Calu3 (cell line): ENCODE measurements at regions not wholly inside any gene's neighbourhood (a gene's known extent, or its start where the extent isn't known, plus 50 kb on each side); places are given as distances from the start of the nearest gene placed in this dataset.

ENCODE experiments used
- BruUV-seq: library from RNA; stranded (reverse); fragments of 400-500 nt; replicated peaks from 2 replicates; lab custom pipeline; 2021; lab: Mats Ljungman, UMichigan
- CTCF ChIA-PET: fragments of 300-600 bp; sonication (Branson Sonifier 250); formaldehyde crosslinking; loops from one replicate; lab custom pipeline; 2022; ENCODE audit warnings: antibody characterized with exemption; lab: Charles Lee
- DNase-seq: peaks from one replicate; pipeline ENCODE4 v3.0.0; 2022
- H3K27ac Mint-ChIP-seq: one replicate; pipeline ENCODE4 v1.8.0; 2022; ENCODE audit warnings: mixed read lengths; ENCODE audit not compliant: unreplicated experiment
- H3K27me3 Mint-ChIP-seq: one replicate; pipeline ENCODE4 v1.8.0; 2022; ENCODE audit warnings: mixed read lengths; ENCODE audit not compliant: unreplicated experiment
- H3K36me3 Mint-ChIP-seq: one replicate; pipeline ENCODE4 v1.8.0; 2022; ENCODE audit warnings: mild to moderate bottlenecking, moderate library complexity, mixed read lengths; ENCODE audit not compliant: insufficient read depth, unreplicated experiment
- H3K4me1 Mint-ChIP-seq: one replicate; pipeline ENCODE4 v1.8.0; 2022; ENCODE audit warnings: mild to moderate bottlenecking, low read depth, mixed read lengths; ENCODE audit not compliant: unreplicated experiment
- H3K4me3 Mint-ChIP-seq: one replicate; pipeline ENCODE4 v1.8.0; 2022; ENCODE audit warnings: mild to moderate bottlenecking, low read depth, moderate library complexity, mixed read lengths; ENCODE audit not compliant: unreplicated experiment
- H3K9me3 Mint-ChIP-seq: one replicate; pipeline ENCODE4 v1.8.0; 2022; ENCODE audit warnings: low read depth, mixed read lengths; ENCODE audit not compliant: unreplicated experiment
- CTCF ChIP-seq: fragments of 200-600 bp; IDR thresholded peaks from one replicate; pipeline ENCODE4 v1.8.0; 2022; ENCODE audit warnings: antibody characterized with exemption; ENCODE audit not compliant: unreplicated experiment
- intact Hi-C: fragments of 100-400 bp; cut with micrococcal nuclease; formaldehyde crosslinking; loops from one replicate; pipeline ENCODE4 v1.10.0; 2022; ENCODE audit not compliant: unreplicated experiment

- Mint-ChIP-seq H3K36me3 (no peaks in the 10 kb centered on the region), H3K9me3 (peaks cover 2% of the 10 kb centered on the region), H3K4me1 (no peaks in the 10 kb centered on the region), H3K4me3 (no peak overlapping the region), H3K27me3 (no peaks in the 10 kb centered on the region), H3K27ac (no peak overlapping the region)
- no TSS peak for BruUV-seq
- CTCF ChIA-PET = no interaction called here
- intact Hi-C loops = no loop called here
- no peak for TF ChIP-seq CTCF
- DNase-seq = no peak
Measured at GRCh38 chr2:67965246-67965645, 97.6 kb downstream of the C1D start.

- BruUV-seq = no TSS peak
- intact Hi-C loops = no loop called here
- no peak for DNase-seq
- H3K4me3 Mint-ChIP-seq = no peak overlapping the region
- no peaks in the 10 kb centered on the region for H3K4me1 Mint-ChIP-seq
- no peak overlapping the region for H3K27ac Mint-ChIP-seq
- H3K27me3 Mint-ChIP-seq = no peaks in the 10 kb centered on the region
- no peaks in the 10 kb centered on the region for H3K9me3 Mint-ChIP-seq
- CTCF ChIA-PET = no interaction called here
- no peak for TF ChIP-seq CTCF
- no peaks in the 10 kb centered on the region for H3K36me3 Mint-ChIP-seq
Measured at GRCh38 chr2:67970071-67970470, 92.7 kb downstream of the C1D start.

- intact Hi-C loops = no loop called here
- CTCF ChIA-PET = no interaction called here
Measured at GRCh38 chr2:67970542-67970941, 92.3 kb downstream of the C1D start.

GRCh38 chr2:67974559-67975430 is 88.0 kb downstream of the C1D start:
- Mint-ChIP-seq H3K36me3 (no peaks in the 10 kb centered on the region), H3K4me1 (no peaks in the 10 kb centered on the region), H3K9me3 (no peaks in the 10 kb centered on the region), H3K27me3 (no peaks in the 10 kb centered on the region), H3K27ac (no peak overlapping the region), H3K4me3 (no peak overlapping the region)
- TF ChIP-seq CTCF = no peak
- intact Hi-C loops = no loop called here
- CTCF ChIA-PET = no interaction called here
- peak; percentile 3 for DNase-seq
- no TSS peak for BruUV-seq

More at GRCh38 chr2:67970542-67970941, 92.3 kb downstream of the C1D start:
- no peak for TF ChIP-seq CTCF
- H3K27ac Mint-ChIP-seq = no peak overlapping the region
- no peaks in the 10 kb centered on the region for H3K27me3 Mint-ChIP-seq
- DNase-seq = no peak
- H3K4me3 Mint-ChIP-seq = no peak overlapping the region
- BruUV-seq = no TSS peak
- H3K4me1 Mint-ChIP-seq = no peaks in the 10 kb centered on the region
- H3K9me3 Mint-ChIP-seq = no peaks in the 10 kb centered on the region
- H3K36me3 Mint-ChIP-seq = no peaks in the 10 kb centered on the region
